Mammary epithelial cell (primary cell): ENCODE measurements at regions not wholly inside any gene's neighbourhood (a gene's known extent, or its start where the extent isn't known, plus 50 kb on each side); places are given as distances from the start of the nearest gene placed in this dataset.

ENCODE experiments used
- EZH2 ChIP-seq: IDR thresholded peaks from 2 replicates; pipeline ENCODE4 v1.6.1; 2012; ENCODE audit warnings: low read length, inconsistent platforms, borderline replicate concordance
- TF ChIP-seq, protein P1 (sequence below), 2 donors: IDR thresholded peaks in 1 of 2; conservative IDR thresholded peaks in 1 of 2; 2 replicates each; pipeline ENCODE4 v1.5.1; 2011 to 2012; ENCODE audit warnings: inconsistent platforms in 2 of 2, low read length in 2 of 2, mild to moderate bottlenecking in 2 of 2, control low read depth in 1 of 2, low read depth in 1 of 2; ENCODE audit not compliant: insufficient read depth in 1 of 2; ENCODE audit errors: extremely low read depth in 1 of 2

DNA sequence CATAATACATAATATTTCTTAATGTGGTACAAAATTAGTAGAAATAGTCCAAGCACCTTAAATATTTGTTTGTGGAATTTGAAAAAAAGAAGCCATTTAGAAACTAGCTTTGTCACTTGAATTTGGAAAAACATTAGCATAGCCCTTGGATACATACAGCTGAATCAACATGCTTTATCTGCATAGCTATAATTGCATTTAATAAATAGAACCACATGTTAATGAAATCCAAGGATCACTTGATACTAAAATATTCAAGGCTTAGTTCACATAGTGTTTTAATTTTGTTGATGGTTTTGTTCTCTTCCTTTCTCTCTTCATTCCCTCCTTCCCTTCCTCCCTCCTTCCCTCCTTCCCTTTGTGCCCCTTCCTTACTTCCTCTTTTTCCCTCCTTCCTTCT lies 169.4 kb upstream of the NRXN1 start:
- TF ChIP-seq, protein P1, sequence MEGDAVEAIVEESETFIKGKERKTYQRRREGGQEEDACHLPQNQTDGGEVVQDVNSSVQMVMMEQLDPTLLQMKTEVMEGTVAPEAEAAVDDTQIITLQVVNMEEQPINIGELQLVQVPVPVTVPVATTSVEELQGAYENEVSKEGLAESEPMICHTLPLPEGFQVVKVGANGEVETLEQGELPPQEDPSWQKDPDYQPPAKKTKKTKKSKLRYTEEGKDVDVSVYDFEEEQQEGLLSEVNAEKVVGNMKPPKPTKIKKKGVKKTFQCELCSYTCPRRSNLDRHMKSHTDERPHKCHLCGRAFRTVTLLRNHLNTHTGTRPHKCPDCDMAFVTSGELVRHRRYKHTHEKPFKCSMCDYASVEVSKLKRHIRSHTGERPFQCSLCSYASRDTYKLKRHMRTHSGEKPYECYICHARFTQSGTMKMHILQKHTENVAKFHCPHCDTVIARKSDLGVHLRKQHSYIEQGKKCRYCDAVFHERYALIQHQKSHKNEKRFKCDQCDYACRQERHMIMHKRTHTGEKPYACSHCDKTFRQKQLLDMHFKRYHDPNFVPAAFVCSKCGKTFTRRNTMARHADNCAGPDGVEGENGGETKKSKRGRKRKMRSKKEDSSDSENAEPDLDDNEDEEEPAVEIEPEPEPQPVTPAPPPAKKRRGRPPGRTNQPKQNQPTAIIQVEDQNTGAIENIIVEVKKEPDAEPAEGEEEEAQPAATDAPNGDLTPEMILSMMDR (conservative IDR thresholded peaks at IDR 0.05 in 1 of 2, IDR thresholded peaks at IDR 0.05 in 1 of 2; ENCODE audit: extremely low read depth in 1 of 2, insufficient read depth in 1 of 2, low read depth in 1 of 2, low read length in 2 of 2): no peak
- no peak for TF ChIP-seq EZH2
